Kidney (tissue), 13 donors: ENCODE measurements at regions not wholly inside any gene's neighbourhood (a gene's known extent, or its start where the extent isn't known, plus 50 kb on each side); places are given as distances from the start of the nearest gene placed in this dataset.

Source experiments
- DNase-seq, 5 donors: peaks; one replicate each; pipeline ENCODE4 v3.0.0-alpha.2; 2013 to 2020
- FAIRE-seq: peaks from 2 replicates; lab custom pipeline; 2012; peaks lifted over from hg19 to GRCh38; lab: Jason Lieb, UNC
- H3K27ac ChIP-seq, 2 donors: one replicate each; pipeline ENCODE4 v1.7.0; 2013; ENCODE audit warnings: low read depth in 2 of 2, low read length in 2 of 2, inconsistent platforms in 1 of 2
- H3K27me3 ChIP-seq: one replicate; pipeline ENCODE4 v1.7.1; 2013; ENCODE audit warnings: low read length, inconsistent platforms; ENCODE audit not compliant: control insufficient read depth, insufficient read depth
- H3K36me3 ChIP-seq, 3 donors: one replicate each; pipeline versions ENCODE4 v1.7.0 to v1.7.1; 2013; ENCODE audit warnings: low read length in 3 of 3, control low read depth in 1 of 3, inconsistent platforms in 1 of 3; ENCODE audit not compliant: insufficient read depth in 3 of 3, control insufficient read depth in 2 of 3
- H3K4me1 ChIP-seq, 3 donors: one replicate each; pipeline versions ENCODE4 v1.7.0 to v1.7.1; 2013; ENCODE audit warnings: low read length in 3 of 3, inconsistent platforms in 1 of 3, low read depth in 1 of 3; ENCODE audit not compliant: control insufficient read depth in 2 of 3, insufficient read depth in 2 of 3
- H3K4me3 ChIP-seq, 3 donors: one replicate each; pipeline versions ENCODE4 v1.7.0 to v1.8.1; 2013; ENCODE audit warnings: low read length in 3 of 3, control low read depth in 1 of 3, inconsistent platforms in 1 of 3
- H3K9ac ChIP-seq, 3 donors: one replicate each; pipeline versions ENCODE4 v1.7.0 to v1.7.1; 2013; ENCODE audit warnings: low read length in 3 of 3, control low read depth in 1 of 3, inconsistent platforms in 1 of 3
- H3K9me3 ChIP-seq, 3 donors: one replicate each; pipeline versions ENCODE4 v1.7.0 to v1.7.1; 2013; ENCODE audit warnings: low read length in 3 of 3, control low read depth in 1 of 3, inconsistent platforms in 1 of 3; ENCODE audit not compliant: control insufficient read depth in 2 of 3, insufficient read depth in 1 of 3
- CTCF ChIP-seq: IDR thresholded peaks from 3 replicates; pipeline ENCODE4 v1.5.1; 2012; ENCODE audit warnings: mild to moderate bottlenecking, moderate library complexity, borderline replicate concordance; ENCODE audit not compliant: insufficient read depth; ENCODE audit errors: extremely low read depth
- intact Hi-C: fragments of 100-400 bp; cut with DNase I; formaldehyde crosslinking; loops from one replicate; pipeline ENCODE4 v1.11.1; 2022
- donor health status: control.
- donor health status: control.
- donor health status: control.
- donor health status: control.
- donor health status: control.
- donor health status: DM: yes; HTN: yes; CAD: no.
- donor health status: Normal renal cell carcinoma (clear cell type).

GRCh38 chr3:66165660-66166059 is 55.1 kb upstream of the SLC25A26 start:
- FAIRE-seq (no peak), DNase-seq (peak in 1 of 5 donors; percentile 23)
- H3K4me3 ChIP-seq: no peak overlapping the region
- no peak for TF ChIP-seq CTCF
- no peaks in the 10 kb centered on the region for H3K9me3 ChIP-seq
- H3K36me3 ChIP-seq: no peaks in the 10 kb centered on the region
- H3K27ac ChIP-seq: no peak overlapping the region
- H3K27me3 ChIP-seq: no peaks in the 10 kb centered on the region
- intact Hi-C loops: no loop called here
- H3K9ac ChIP-seq: no peak overlapping the region
- H3K4me1 ChIP-seq: no peaks in the 10 kb centered on the region

- no peak for FAIRE-seq
- H3K27ac ChIP-seq: no peak overlapping the region
- H3K9me3 ChIP-seq: no peaks in the 10 kb centered on the region
- no peaks in the 10 kb centered on the region for H3K4me1 ChIP-seq
- H3K36me3 ChIP-seq: no peaks in the 10 kb centered on the region
- intact Hi-C loops: no loop called here
- DNase-seq: no peak
- H3K27me3 ChIP-seq: no peaks in the 10 kb centered on the region
- no peak for TF ChIP-seq CTCF
- H3K9ac ChIP-seq: no peak overlapping the region
- no peak overlapping the region for H3K4me3 ChIP-seq
These were observed 56.6 kb upstream of the SLC25A26 start for GRCh38 chr3:66164155-66164554.

- Histone ChIP-seq H3K9ac (no peak overlapping the region), H3K4me1 (no peaks in the 10 kb centered on the region), H3K36me3 (no peaks in the 10 kb centered on the region), H3K27ac (no peak overlapping the region), H3K9me3 (no peaks in the 10 kb centered on the region), H3K27me3 (no peaks in the 10 kb centered on the region), H3K4me3 (no peak overlapping the region)
- TF ChIP-seq CTCF: no peak
- DNase-seq: no peak
- FAIRE-seq: no peak
- intact Hi-C loops: no loop called here
These were observed 57.6 kb upstream of the SLC25A26 start for GRCh38 chr3:66163222-66163621.

- Histone ChIP-seq H3K9ac (no peak overlapping the region), H3K4me3 (no peak overlapping the region), H3K36me3 (no peaks in the 10 kb centered on the region), H3K27ac (no peak overlapping the region), H3K27me3 (no peaks in the 10 kb centered on the region), H3K9me3 (no peaks in the 10 kb centered on the region), H3K4me1 (no peaks in the 10 kb centered on the region)
- intact Hi-C loops: no loop called here
- FAIRE-seq (no peak), DNase-seq (no peak)
- no peak for TF ChIP-seq CTCF
These were observed 58.0 kb upstream of the SLC25A26 start for GRCh38 chr3:66162766-66163165.
